ENCODE measurements at regions not wholly inside any gene's neighbourhood (a gene's known extent, or its start where the extent isn't known, plus 50 kb on each side); places are given as distances from the start of the nearest gene placed in this dataset.

- no peak for TF ChIP-seq CTCF (IDR thresholded peaks at IDR 0.05; ENCODE audit: control extremely low read depth, extremely low read depth, low read depth, missing control alignments)
- CTCF ChIA-PET, result no interaction called here
- POLR2A ChIA-PET, result no interaction called here
- DNase-seq (ENCODE audit: extremely low spot score), result no peak
These were observed 113.9 kb downstream of the SNRPN start for GRCh38 chr15:25068696-25069095.

GRCh38 chr15:25070353-25070963 is 115.7 kb downstream of the SNRPN start:
- POLR2A ChIA-PET, result no interaction called here
- TF ChIP-seq CTCF (IDR thresholded peaks at IDR 0.05; ENCODE audit: control extremely low read depth, extremely low read depth, low read depth, missing control alignments), result no peak
- DNase-seq (ENCODE audit: extremely low spot score), result no peak
- CTCF ChIA-PET, result no interaction called here

GRCh38 chr15:25072857-25073476 is 118.2 kb downstream of the SNRPN start:
- TF ChIP-seq CTCF (IDR thresholded peaks at IDR 0.05; ENCODE audit: control extremely low read depth, extremely low read depth, low read depth, missing control alignments), result no peak
- DNase-seq (ENCODE audit: extremely low spot score), result no peak
- POLR2A ChIA-PET, result no interaction called here
- CTCF ChIA-PET, result no interaction called here

- ChIA-PET POLR2A (no interaction called here), CTCF (no interaction called here)
- DNase-seq (ENCODE audit: extremely low spot score), result no peak
- no peak for TF ChIP-seq CTCF (IDR thresholded peaks at IDR 0.05; ENCODE audit: control extremely low read depth, extremely low read depth, low read depth, missing control alignments)
These were observed 132.3 kb downstream of the SNRPN start for GRCh38 chr15:25087137-25087536.

- no peak for TF ChIP-seq CTCF (IDR thresholded peaks at IDR 0.05; ENCODE audit: control extremely low read depth, extremely low read depth, low read depth, missing control alignments)
- no peak for DNase-seq (ENCODE audit: extremely low spot score)
- ChIA-PET POLR2A (no interaction called here), CTCF (no interaction called here)
These were observed 133.5 kb downstream of the SNRPN start for GRCh38 chr15:25088261-25088790.

- POLR2A ChIA-PET, result no interaction called here
- no peak for TF ChIP-seq CTCF (IDR thresholded peaks at IDR 0.05; ENCODE audit: control extremely low read depth, extremely low read depth, low read depth, missing control alignments)
- CTCF ChIA-PET, result no interaction called here
- no peak for DNase-seq (ENCODE audit: extremely low spot score)
These were observed 134.8 kb downstream of the SNRPN start for GRCh38 chr15:25089577-25089976.
